MV-4-11 (cell line): ENCODE measurements at regions not wholly inside any gene's neighbourhood (a gene's known extent, or its start where the extent isn't known, plus 50 kb on each side); places are given as distances from the start of the nearest gene placed in this dataset.
"Not testable (repeated sequence)": the region's sequence is repeated elsewhere in the genome, so short reads cannot be mapped to it uniquely, and the experiment has no call there.

Source experiments
- DNase-seq: peaks from one replicate; lab custom pipeline; 2025; lab: John Stamatoyannopoulos, UW

DNA sequence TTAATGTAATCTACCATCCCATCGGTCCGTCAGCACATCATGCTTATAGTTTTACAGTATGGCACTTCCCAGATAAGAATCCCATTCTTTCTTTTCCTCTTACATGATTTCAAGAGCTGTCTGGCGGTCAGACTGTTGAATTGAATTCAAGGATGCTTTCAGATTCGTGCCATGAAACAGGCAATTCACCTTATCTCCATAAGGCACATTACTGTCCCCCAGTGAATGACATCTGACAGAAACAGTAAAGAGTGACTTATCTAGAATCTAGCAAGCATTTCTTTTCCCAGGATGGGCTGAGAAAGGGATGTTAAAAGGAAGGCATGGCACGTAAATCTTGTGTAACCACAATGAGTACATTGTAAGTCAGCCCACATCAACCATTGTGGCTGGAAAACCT lies 61.1 kb upstream of the SEM1 start:
- DNase-seq = no peak

DNA sequence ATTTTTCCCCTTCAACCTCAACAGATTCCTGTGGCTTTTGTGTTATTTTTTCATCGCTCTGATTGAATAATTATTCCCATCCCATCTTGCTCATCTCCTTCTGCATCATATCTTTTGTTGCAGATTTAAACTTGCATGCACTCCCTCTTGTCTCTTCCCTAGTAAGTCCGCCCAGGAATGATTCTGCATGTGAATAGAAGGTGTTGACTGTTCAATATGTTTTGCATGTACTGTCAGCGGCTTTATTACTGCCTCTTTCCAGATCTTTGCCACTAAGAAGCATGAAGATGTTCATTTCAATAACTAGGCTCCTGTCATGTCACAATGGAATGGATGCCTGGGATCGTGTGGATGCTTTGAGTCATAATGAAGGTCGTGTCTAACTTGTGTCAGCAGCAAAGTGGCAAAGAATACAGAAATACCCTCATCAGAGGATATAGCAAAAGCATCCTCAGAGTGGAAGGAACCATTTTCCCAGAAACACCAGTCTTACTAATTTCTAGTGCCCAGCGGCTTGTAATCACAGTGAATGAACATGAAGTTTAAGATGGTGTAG lies 62.6 kb upstream of the SEM1 start:
- DNase-seq = no peak

DNA sequence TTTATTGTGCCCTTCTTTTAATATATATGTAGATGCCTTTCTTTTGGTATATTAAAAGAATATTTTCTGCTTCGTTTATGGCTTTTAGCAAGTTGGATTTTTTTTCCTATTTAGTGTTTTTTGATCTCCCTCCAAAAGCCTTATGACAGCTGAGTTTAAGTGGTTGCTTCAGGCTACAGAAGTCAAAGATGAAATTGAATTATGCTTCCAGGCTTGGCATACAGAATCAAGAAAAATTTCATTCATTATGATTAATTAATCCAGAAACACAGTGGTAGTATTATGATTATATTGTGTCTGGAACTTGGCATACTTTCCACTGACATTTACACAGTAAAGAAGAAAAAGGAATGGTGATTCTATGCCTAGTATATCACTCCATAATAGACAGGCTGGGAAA lies 63.8 kb upstream of the SEM1 start:
- DNase-seq = no peak

DNA sequence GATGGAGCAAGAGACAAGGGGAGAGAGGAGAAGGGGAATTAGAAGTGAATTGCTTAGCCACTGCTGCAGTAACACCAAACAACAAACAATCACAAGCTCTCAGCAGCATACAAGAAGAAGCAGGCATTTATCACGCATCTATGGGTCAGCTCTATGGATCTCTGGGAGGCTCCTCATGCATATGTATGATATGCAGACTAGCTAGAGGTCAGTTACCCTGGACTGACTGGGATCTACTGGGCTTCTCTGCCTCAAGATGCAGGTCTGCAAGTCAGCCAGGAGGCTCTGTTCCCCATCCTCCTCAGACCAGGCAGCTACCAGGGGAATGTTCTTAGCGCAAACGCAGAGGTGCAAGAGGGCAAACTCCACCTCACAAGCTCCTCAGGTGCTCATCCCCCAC lies 64.7 kb upstream of the SEM1 start:
- DNase-seq = no peak

DNA sequence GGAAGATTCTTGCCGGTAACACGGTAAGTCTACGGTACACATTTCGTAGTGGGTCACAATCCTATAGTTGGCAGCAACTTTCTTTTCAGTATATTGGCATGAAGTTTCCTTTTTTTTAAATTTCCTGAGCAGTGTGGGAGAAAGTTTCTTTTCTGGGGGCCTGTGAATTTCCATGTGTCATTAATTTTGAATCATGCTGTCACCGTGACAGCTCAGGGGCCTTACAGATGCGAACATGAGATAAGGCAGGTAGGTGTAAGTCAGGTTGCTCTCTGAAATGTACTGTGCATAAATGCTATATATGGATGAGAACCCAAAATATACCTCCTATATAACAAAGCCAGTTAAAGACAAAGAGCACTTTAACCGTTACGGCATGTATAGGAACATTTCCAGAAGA lies 65.4 kb upstream of the SEM1 start:
- no peak for DNase-seq

DNA sequence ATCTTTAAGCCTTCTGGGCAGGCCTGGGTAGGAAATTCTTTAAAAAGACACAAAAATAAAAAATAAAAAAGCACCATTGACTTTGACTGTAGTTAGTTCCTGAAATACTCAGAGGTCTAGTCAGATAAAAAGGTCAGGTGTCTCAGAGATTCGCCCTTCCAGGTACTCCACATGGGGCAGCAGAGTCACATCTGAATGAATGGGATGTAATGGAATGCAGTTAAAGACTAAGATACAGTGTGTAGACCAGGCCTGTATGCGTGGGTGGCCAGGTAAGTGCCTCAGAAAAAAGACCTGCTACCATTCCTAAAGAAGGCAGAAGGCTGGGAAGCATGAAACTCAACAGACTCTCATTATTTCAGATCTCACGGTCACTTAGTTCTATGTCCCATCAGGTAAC lies 68.6 kb upstream of the SEM1 start:
- no peak for DNase-seq

DNA sequence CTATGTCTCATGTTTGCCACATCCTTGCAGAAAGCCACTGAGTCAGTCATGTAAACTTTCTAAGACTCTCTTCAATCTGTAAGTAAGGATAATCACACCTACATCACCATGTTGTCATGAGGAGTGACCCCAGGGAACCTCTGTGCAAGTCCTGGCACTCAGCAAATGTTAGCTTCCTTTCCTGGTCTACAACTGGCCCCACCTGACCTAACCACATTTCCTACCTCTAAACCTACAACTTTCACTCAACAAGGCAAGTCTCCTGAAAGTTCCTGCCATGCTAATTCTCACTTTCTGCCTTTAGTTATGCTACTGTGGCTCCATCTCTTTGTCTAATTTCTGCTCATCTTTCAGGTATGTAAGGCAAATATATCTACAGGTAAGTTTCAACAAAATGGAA lies 72.3 kb upstream of the SEM1 start:
- no peak for DNase-seq

DNA sequence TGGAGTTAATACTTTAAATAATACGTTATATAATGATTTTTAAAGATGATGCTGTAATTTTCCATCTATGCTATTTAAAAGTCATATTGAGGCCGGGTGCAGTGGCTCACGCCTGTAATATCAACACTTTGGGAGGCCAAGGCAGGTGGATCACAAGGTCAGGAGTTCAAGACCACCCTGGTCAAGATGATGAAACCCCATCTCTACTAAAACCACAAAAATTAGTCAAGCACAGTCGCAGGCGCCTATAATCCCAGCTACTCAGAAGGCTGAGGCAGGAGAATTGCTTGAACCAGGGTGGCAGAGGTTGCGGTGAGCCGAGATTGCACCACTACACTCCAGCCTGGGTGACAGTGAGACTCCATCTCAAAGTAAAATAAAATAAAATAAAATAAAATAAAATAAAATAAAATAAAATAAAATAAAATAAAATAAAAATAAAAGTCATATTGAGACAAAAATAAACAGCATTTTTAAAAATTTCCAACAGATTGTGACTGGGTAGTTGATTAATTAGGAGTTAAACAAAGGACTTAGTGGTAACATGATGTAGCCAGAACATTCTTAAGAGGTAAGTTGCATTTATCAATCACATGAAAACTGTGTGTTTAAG lies 73.1 kb upstream of the SEM1 start:
- DNase-seq = not testable (repeated sequence)

DNA sequence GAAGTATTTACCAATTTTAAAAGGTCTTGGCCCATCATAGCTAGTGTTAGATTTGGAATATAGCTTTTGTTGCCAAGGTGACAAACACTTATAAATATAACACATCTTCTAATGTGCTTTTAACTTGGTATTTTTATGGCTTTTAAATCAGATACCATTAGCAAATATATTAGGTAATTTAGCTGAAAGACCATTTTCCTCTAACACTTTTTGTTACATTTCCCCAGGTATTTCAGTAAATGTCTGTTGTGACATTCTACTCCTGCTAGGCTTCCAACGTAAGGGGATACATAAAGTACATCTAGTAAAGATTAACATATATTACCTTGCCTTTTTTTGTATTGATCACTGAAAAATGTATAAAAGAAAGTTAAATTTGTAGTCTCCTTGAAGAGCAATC lies 75.0 kb upstream of the SEM1 start:
- no peak for DNase-seq

DNA sequence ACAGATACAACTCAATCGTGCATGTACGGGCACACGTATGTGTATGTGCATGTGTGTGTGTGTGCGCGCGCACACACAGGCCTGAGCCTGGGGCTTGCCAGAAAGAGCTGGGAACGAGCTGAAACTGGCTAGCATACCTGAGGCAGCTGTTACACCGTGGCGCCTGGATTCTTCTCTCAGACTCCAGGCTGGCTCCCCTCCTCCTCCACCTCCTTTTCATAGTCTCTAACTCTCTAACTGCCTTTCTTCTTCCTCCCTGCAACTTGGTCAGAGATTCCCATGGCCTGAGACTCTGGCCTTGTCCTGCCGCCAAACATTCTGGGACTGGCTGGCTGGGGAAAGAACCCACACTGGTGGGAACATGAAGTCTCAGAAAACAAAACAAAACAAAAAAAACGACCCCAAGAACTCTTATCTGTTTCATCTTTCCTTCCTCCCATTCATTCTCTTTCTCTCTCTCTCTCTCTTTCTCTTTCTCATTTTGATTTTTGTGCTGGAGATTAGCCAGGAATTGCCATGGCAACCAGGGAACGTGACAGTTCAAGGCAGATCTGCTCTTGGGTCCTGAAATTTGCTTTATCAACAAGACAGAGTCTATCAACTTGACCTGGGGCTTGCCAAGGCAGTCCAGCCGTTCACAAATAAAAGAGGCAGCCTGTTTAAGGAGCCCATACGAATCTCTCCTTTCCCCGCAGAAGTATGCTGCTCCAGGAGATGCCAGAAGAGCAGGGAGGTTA lies 76.8 kb upstream of the SEM1 start:
- DNase-seq = no peak

DNA sequence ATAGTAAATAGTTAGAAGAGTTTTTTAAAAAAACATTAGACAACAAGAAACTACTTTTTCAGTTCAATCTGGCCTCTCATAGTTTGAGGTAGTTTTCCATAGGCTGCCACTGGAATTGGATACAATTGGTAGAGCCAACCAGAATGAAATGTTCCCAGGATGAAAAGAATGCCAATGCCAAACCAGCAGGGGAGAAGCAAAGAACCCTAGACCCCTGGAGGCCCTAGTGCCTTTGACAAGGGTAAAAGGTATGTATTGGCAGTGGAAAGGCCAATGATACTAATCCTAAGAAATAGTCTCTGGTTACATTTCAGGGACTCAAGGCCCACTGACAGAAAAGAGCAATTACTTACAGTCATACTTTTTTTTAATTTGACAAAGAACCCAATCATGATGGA lies 77.4 kb upstream of the SEM1 start:
- DNase-seq = no peak

DNA sequence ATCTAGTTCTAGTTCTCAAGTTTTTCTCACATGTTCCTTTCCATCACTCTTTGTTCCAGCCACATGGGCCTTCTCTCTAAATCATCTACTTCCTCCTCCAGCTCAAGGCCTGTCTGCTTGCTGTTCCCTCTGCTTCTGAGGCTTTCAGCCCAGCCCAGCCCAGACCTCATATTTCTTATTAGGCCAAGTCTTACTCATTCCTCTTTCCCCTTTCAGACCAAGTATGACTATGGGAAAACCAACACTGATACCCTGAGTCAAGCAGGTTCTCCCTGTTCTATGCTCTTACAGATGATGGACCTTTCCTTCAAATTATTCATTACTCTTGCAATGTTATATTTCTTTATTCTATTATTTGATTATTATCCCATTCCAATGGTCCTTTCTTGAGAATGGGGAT lies 80.3 kb upstream of the SEM1 start:
- DNase-seq = peak; percentile 61

DNA sequence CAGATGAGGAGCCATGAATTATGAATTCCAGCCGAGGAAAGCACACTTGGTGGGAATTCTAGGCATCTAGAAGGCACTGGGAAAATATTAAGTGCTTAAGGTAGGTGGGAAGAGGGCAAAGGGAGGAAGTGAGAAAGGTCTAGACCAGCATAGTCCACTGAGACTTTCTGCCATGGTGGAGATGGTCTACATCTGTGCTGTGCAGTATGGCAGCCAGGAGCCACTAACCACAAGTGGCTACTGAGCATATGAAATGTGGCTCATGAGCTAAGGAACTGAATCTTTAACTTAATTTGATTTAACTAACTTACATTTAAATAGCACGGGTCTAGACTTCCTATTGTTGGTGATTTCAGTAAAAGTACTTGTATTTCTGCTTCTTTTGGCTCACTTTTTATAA lies 82.5 kb upstream of the SEM1 start:
- peak; percentile 11 for DNase-seq

DNA sequence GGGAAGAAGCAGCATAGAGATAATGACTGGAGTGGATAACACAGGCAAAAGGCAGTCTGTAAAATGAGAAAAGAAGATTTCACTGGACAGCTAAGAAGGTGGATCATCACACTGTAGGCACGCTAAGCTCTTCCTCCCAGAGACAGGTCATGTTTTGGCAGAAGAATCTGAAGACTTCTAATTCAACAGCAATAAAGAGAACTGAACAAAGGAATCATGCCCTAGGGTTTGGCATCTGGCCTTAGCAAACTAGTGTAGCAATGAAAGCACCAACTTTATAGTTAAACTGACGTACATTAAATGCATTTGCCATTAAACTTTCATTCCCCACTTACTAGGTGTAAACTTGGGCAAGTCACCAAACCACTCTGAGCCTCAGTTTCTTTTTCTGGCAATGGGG lies 84.4 kb upstream of the SEM1 start:
- no peak for DNase-seq

DNA sequence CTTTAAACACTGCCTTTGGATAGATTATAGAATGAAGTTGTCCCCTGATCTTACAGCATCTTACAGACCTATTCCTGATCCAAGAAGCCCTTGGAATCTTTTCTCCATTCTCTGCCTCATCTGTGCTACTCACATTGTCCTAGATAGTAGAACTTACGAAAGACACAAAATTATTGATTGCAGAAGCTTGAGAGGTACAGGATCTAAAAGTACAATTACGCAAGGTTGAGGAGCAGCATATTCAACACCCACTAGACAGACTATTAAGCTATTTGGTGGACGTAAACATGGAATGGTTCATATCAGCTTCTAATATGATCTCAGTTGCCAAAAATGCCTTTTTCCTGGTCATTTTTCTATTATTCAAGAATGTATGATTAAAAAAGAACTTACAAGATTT lies 90.5 kb upstream of the SEM1 start:
- no peak for DNase-seq

DNA sequence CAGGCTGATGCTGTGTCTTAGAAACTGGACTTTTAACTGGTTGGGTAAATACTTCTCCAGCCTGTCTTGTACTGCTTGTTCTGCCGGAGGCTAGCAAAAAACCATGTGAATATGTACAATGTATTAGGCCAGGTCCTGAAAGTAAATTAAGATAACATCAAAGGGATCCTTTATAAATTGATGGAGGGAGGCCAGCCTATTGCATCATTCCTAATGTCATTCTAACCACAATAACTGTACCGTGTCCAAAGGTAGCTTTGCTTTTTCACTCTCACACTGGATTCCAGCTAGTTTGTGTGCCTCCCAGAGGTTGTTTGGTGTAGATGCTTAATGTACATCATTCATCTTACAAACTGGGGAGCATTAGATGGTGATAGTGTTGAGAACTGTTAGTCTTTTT lies 91.2 kb upstream of the SEM1 start:
- no peak for DNase-seq

DNA sequence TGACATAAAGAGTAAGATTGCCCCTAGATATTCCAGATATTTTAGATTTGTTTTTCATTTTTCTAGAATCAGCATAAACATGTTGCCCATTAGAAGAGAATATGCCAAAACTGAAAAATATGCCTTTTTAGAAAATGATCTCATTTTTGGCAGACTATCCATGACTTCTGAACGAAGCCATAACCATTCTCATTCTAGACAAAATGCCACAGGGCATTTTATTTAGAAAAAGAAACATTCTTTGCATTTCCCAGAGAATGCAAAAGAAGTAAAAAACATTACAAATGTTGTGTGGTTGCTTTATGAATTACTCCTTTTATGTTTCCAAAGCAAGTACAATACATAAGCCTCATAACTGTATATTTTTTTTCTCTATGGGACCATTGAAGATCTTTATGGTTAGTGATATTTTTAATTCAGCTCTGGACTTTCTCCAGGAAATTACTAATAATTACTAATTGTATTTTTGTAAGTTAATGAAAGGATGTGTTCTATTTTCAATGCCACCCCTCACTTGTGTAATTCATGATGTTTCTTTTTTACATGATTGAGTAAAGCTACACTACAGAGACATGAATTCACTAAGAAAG lies 109.6 kb upstream of the SEM1 start:
- DNase-seq = no peak

DNA sequence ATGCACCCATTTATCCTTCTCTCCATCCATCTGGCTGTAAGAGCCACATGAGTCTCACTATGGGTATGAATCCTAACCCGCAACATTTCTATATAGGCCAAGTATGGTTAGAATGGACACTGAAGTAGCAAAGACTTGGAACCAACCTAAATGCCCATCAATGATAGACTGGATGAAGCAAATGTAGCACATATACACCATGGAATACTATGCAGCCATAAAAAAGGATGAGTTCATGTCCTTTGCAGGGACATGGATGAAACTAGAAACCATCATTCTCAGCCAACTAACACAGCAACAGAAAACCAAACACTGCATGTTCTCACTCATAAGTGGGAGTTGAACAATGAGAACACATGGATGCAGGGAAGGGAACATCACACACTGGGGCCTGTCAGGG lies 111.5 kb upstream of the SEM1 start:
- DNase-seq = not testable (repeated sequence)

DNA sequence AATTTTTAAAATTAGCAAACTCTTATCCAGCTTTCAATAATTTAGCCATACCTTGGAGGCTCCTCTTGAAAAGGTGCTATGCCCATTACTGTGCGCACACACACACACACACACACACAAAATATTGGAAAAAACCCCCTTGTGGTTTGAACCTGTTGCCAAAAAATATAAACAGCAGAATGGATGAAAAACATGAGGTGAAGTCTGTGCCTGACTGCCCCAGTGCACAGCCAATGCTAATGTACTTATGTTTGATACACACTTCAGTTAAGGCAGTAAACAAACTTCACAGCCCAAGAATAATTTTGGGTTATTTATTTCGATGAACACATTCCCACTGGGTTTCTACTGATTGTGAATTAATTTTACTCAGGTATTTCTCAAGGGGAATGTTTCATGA lies 113.2 kb upstream of the SEM1 start:
- DNase-seq = no peak

DNA sequence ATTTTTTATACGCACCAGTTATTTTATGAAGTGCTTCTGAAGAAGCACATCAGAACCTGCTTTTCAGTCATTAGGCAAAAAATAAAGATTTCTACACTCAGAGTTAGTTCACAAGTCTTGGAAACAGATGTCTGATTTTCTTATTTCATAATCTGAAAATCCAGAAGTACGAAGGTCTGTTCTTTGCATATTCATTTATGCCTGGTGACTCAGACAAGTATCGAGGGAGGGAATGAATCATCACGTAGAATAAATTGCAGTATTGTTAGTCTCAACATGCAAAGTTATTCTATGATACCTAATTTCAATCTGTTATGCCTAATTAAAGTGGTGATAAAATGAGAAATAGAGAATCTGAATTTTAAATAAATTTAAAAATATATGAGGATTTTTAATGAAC lies 113.6 kb upstream of the SEM1 start:
- peak; percentile 25 for DNase-seq

DNA sequence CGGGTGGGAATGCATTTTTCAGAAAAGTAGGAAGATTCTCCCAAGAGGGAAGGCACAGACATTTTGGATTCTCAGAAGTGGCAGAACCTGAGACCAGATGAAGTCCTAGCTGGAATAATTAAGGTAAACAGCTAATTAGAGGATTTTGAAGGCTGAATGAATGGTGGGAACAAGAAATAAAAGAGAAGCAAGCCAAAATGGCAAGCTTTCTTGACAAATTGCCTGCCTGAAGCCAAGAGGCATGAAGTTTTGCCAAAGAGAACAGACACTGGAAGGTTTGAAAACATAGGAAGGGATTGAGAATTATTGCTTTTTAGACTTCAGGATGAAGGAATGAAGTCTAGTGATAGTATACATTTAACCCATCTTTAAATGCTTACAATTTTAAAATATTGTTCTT lies 115.0 kb upstream of the SEM1 start:
- no peak for DNase-seq

DNA sequence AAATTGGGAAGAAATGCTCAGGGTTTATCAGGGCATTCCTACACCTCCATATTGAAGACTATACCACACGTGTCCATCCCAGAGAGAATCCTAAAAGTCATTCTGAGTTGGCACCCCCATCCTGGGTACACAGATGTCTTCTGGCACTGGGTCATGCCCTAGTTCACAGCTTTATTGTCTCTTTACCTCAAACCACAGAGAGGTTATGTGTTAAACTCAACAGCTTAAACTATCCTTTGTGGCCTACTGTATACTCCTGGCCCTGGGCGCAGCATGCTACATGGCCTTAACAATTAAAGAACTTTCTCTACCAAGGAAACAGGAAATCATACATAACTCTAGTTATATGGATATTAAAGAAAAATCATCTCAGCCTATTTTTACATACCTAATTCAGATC lies 115.6 kb upstream of the SEM1 start:
- DNase-seq = no peak

DNA sequence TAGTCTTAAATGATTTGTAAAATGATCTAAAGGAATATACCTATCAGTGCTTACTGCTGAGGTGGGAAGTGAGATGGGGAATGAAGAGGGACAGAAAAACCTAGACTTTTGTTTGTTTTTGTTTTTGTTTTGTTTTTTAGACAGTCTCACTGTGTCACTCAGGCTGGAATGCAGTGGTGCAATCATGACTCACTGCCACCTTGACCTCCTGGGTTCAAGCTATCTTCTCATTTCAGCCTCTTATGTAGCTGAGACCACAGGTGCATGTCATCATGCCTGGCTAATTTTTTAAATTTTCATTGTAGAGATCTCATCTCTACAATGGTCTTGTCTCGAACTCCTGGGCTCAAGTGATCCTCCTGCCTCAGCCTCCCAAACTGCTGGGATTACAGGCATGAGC lies 116.4 kb upstream of the SEM1 start:
- no peak for DNase-seq

DNA sequence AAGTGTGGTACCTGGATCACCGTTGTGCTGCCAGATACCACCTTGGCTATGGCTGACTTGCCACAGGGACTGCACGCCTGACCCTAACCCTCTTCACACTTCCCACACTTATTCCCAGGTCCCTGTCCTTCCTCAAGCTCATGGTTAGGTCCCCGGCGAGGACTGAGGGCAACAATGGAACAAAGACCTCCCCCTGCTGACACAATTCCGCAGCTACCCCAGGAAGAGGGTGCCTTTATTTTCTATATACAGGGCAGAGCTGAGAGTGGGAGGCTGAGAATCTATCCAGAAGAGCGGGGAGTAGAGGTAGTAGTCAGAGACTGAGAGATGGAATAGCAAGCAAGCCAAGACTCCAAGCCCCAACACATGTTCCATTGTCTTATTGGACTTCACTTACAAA lies 118.1 kb upstream of the SEM1 start:
- DNase-seq = no peak
